HG03103 (cell line): ENCODE measurements at regions not wholly inside any gene's neighbourhood (a gene's known extent, or its start where the extent isn't known, plus 50 kb on each side); places are given as distances from the start of the nearest gene placed in this dataset.
"Not testable (repeated sequence)": the region's sequence is repeated elsewhere in the genome, so short reads cannot be mapped to it uniquely, and the experiment has no call there.

Experiments
- ATAC-seq: cut with Tn5 transposase; IDR thresholded peaks from one replicate; pipeline ENCODE4 v1.9.1; 2021; ENCODE audit warnings: low read depth; ENCODE audit not compliant: unreplicated experiment

- ATAC-seq, result no peak
Observed at GRCh38 chr16:52671590-52671989, 124.6 kb upstream of the TOX3 start.

GRCh38 chr16:52657924-52658323, 111.0 kb upstream of the TOX3 start:
- no peak for ATAC-seq

GRCh38 chr16:52655916-52656315, 109.0 kb upstream of the TOX3 start:
- ATAC-seq, result not testable (repeated sequence)

DNA sequence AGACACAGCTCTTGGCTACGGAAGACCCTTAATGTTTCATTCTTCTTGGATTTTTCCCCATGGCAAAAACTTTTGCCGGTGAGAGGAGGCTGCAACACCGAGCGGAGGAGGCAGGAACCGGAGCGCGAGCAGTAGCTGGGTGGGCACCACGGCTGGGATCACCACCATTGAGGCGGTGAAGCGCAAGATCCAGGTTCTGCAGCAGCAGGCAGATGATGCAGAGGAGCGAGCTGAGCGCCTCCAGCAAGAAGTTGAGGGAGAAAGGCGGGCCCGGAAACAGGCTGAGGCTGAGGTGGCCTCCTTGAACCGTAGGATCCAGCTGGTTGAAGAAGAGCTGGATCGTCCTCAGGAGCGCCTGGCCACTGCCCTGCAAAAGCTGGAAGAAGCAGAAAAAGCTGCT, 108.2 kb upstream of the TOX3 start:
- not testable (repeated sequence) for ATAC-seq

DNA sequence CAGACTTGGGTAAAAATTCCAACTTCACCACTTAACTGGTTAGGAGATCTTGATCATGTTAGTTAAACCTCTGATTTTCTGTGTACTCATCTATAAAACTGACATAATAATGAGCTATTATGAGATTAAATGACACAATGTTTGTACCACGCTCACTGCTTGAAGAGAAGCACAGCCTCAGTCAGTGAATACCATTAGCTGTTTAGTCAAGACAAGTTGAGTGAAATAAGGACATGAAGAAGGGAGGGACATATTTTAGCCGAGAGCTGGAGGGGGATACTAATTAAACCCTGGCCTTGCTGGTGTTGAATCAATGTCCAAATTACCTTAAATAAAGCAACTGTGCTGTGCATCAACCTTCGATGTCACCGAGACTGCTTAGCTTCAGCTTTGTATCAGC, 105.1 kb upstream of the TOX3 start:
- no peak for ATAC-seq

DNA sequence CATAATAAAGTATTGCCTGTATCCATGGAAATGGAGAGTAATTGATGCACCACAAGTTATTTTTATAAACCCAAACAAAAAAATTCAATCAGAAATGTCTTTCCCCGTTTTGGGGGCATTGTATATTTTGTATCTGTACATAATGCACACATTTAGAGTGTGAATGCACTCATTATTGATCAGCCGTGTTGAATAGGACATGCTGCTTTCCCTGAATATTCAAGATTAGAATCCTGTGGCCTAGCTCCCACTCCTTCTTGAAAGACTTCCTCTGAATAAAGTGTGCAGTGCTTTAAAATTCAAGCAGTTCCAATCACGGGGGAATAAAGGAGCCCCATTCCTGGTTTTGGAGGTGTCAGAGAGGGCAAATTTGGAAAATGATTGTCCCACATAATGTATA, 103.8 kb upstream of the TOX3 start:
- no peak for ATAC-seq

- ATAC-seq, result no peak
Observed at GRCh38 chr16:52650318-52650717, 103.4 kb upstream of the TOX3 start.

DNA sequence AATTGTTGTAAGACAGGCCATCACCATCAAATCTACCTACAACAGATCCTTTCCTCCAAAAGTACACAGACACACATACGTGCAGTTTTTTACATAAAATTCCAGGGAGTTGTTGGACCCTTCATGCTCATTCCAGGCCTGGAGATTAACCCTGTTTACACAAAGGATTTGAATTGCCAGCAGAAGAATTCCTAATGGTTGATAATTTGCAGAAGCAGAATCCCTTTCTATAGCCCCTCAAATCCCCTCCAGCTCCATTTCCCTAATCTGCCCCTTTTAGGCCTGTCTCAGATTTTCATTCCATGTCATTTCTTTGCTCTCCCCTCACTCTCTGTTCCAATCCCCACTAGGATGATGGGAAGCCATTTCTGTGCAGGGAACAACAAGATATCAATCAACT, 102.9 kb upstream of the TOX3 start:
- no peak for ATAC-seq

GRCh38 chr16:52647588-52647987, 100.6 kb upstream of the TOX3 start:
- no peak for ATAC-seq

GRCh38 chr16:52643006-52643405, 96.1 kb upstream of the TOX3 start:
- ATAC-seq, result no peak

DNA sequence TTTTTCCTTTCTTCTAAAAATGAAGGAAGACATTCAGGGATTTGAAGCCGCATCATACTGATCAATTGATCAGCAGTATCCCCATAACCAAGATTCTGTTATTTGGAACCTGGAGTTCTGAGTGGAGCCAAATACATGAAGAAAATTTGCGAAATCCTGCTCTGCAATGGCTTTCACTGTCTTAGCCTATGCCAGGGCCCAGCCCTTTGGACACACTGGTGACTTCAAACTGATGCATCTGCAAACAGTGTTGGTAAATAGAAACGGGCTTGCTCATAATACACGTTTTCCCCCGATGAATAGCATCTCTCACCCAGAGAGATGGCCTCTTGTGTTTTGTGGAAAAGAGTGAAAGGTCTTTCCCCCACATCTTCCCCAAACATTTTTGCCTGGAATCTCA, 87.6 kb upstream of the TOX3 start:
- ATAC-seq, result no peak

- ATAC-seq, result no peak
Observed at GRCh38 chr16:52634104-52634503, 87.2 kb upstream of the TOX3 start.

DNA sequence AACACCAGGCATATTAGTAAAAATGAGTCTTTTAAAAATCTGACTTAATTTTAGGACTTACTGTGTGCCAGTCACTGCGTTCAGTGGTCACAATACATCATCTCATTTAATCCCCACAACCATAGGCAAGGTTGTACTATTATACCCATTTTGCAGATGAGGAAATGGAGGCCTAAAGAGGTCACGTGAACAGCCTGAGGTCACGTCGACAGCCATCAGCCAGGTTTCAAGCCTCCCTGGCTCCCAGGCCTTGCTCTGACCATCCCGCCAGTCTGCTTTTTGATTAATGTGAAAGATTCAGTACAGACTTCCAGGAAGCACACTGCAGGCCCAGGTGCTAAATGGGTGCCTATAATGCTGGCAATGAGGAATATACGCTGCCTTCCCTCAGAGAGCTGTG, 86.3 kb upstream of the TOX3 start:
- ATAC-seq, result no peak

- no peak for ATAC-seq
Observed at GRCh38 chr16:52631711-52632110, 84.8 kb upstream of the TOX3 start.

DNA sequence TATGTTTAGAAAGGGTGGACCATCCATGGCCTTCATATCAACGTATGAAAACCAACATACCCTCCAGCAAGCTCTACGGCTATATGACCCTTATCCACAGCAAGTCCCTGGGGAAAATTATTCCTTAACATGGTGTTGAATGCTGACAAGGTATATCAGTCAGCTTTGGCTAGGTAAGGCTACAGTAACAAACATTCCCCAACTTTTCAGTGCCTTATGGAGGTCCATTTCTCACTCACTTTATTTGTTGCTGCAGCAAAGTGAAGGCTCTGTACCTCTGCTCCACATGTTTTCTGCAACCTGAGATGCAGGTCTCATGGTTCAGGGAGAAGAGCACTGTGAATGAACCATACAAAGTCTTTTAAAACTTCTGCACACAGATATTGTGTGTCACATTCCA, 83.8 kb upstream of the TOX3 start:
- ATAC-seq, result no peak

- no peak for ATAC-seq
Observed at GRCh38 chr16:52629296-52629695, 82.4 kb upstream of the TOX3 start.

- ATAC-seq, result no peak
Observed at GRCh38 chr16:52624891-52625290, 77.9 kb upstream of the TOX3 start.

- no peak for ATAC-seq
Observed at GRCh38 chr16:52621651-52622050, 74.7 kb upstream of the TOX3 start.

DNA sequence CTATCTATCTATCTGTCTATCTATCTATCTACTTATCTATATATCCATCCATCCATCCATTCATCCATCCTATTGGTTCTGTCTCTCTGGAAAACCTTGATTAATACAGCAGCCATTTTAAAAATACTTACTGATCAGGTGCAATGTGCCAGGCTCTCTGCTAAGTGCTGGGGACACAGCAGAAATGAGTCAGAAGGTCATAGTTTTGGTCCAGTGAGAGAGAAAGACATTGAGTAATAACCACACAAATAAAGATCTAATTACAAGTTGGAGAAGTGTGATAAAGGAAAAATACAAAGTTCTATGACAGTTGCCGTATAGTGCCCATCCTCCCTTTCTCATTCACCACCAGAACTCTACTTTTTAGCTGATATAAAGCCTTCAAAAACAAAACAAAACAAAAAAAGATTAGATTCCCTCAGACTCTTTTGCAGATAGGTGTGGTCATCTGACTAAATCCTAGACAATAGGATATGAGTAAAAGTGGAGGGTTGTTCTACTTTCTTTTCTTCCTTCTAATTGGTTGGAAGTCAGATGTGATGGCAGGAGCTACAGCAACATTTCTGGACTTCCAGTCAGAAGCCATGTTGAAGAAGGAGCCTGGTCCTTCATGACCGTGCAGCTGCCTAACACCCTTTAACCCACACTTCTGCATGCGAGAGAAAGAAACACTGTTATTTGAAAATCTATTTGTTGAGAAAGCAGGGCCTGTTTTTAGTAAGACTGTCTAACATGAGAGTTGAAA, 72.0 kb upstream of the TOX3 start:
- ATAC-seq, result no peak

- no peak for ATAC-seq
Observed at GRCh38 chr16:52617591-52617990, 70.6 kb upstream of the TOX3 start.

DNA sequence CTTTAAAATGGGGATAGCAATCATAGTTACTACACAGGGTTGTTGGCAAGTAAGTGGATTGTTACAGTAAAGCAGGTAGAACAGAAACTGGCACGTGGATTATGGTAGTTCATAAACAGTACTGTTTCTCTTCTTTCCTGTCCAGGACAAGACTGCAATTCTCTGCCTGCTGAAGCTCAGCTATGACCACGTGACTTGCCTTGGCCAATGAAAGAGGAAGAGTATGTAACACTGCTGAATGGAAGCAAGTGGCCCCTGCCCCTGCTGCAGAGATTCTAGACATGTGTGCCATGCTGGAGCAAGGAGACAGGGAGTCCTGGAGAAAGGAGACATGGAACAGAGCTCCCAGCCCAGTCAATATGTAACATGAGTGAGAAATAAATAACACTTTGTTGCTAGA, 66.6 kb upstream of the TOX3 start:
- no peak for ATAC-seq

- ATAC-seq, result no peak
Observed at GRCh38 chr16:52611817-52612673, 65.1 kb upstream of the TOX3 start.
